Activated T-helper 17 cell treated with anti-CD3 and anti-CD28 coated beads, Interleukin-2, amount 50 U/mL, for 72 hours (primary cell): ENCODE measurements at regions not wholly inside any gene's neighbourhood (a gene's known extent, or its start where the extent isn't known, plus 50 kb on each side); places are given as distances from the start of the nearest gene placed in this dataset.
"Not testable (repeated sequence)": the region's sequence is repeated elsewhere in the genome, so short reads cannot be mapped to it uniquely, and the experiment has no call there.

Source experiments
- ATAC-seq: fragments of 150-1000 bp; cut with Tn5 transposase; replicated peaks from 2 replicates; pipeline ENCODE4 v1.10.0; 2021; ENCODE audit warnings: mild to moderate bottlenecking, moderate library complexity
- H3K27ac Mint-ChIP-seq: one replicate; pipeline ENCODE4 v1.8.0; 2022; ENCODE audit warnings: mixed read lengths
- H3K27me3 Mint-ChIP-seq: one replicate; pipeline ENCODE4 v1.8.0; 2022; ENCODE audit warnings: mixed read lengths
- H3K36me3 Mint-ChIP-seq: one replicate; pipeline ENCODE4 v1.8.0; 2022; ENCODE audit warnings: low read depth, mild to moderate bottlenecking, mixed read lengths
- H3K4me1 Mint-ChIP-seq: one replicate; pipeline ENCODE4 v1.8.0; 2022; ENCODE audit warnings: mixed read lengths
- H3K4me3 Mint-ChIP-seq: one replicate; pipeline ENCODE4 v1.8.0; 2022; ENCODE audit warnings: mild to moderate bottlenecking, mixed read lengths
- H3K9me3 Mint-ChIP-seq: one replicate; pipeline ENCODE4 v1.8.0; 2022; ENCODE audit warnings: mixed read lengths

DNA sequence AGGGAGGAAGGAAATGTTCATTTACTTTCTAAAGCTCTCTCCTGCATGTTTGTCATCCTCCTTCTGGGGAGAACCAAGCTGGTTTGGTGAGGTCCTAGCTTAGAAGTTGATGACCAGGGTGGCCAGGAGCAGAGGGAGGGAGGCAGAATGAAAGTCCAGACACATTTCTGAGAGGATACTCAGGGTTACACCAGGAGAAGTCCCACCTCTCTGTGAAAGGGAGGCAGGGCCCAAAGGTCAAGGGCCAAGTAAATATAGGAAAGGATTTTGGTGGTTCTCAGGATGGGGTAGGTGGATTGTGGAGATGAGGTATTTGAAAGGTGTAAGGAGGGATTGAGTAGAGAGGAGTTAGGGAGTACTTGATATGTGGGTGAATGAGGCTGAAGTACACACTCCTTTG is 58.0 kb upstream of the FBXO11 start:
- no peak overlapping the region for H3K4me3 Mint-ChIP-seq
- no peaks in the 10 kb centered on the region for H3K9me3 Mint-ChIP-seq
- no peak overlapping the region for H3K27ac Mint-ChIP-seq
- H3K27me3 Mint-ChIP-seq, result peaks cover 11% of the 10 kb centered on the region
- no peaks in the 10 kb centered on the region for H3K36me3 Mint-ChIP-seq
- no peak for ATAC-seq
- H3K4me1 Mint-ChIP-seq, result no peaks in the 10 kb centered on the region

DNA sequence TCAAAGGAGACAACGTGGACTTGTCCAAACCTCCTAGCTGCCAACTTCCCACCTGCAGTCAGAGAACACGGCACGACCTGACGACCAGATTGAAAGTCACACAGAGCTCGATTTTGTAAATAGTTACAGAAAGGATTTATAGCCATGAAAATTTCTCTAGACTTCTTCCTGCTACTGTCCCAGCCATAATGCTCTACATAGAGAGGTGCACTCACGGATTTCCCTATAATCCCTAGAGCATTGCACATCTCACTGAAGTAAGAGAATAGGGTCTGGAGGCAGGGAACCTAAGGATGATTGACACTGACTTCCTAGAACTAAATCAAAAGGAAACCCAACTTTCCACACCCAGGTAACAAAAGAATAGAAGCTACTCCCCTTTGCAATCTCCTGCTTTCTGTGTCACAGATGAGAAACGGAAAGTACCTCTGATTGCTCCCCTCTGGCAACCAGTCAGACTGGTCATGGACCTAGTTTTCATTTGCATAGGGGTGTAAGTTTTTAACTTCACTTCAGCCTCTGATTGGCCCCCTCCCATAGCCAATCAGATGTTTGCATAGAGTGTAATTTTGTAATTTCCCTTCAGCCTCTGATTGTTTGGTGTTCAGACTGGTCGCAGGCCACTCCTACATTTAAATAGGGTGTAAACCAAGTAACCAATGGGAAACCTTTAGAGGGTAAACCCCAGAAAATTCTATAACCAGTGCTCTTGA is 58.6 kb upstream of the FBXO11 start:
- H3K4me3 Mint-ChIP-seq, result no peak overlapping the region
- H3K36me3 Mint-ChIP-seq, result no peaks in the 10 kb centered on the region
- H3K27ac Mint-ChIP-seq, result no peak overlapping the region
- ATAC-seq, result peak; percentile 69
- H3K4me1 Mint-ChIP-seq, result no peaks in the 10 kb centered on the region
- peaks cover 11% of the 10 kb centered on the region for H3K27me3 Mint-ChIP-seq
- H3K9me3 Mint-ChIP-seq, result no peaks in the 10 kb centered on the region

- not testable (repeated sequence) for H3K4me3 Mint-ChIP-seq, H3K36me3 Mint-ChIP-seq, H3K9me3 Mint-ChIP-seq, H3K4me1 Mint-ChIP-seq, H3K27ac Mint-ChIP-seq, ATAC-seq
- H3K27me3 Mint-ChIP-seq, result peaks cover 10% of the 10 kb centered on the region
Measured at GRCh38 chr2:47976728-47977127, 70.4 kb upstream of the FBXO11 start.

DNA sequence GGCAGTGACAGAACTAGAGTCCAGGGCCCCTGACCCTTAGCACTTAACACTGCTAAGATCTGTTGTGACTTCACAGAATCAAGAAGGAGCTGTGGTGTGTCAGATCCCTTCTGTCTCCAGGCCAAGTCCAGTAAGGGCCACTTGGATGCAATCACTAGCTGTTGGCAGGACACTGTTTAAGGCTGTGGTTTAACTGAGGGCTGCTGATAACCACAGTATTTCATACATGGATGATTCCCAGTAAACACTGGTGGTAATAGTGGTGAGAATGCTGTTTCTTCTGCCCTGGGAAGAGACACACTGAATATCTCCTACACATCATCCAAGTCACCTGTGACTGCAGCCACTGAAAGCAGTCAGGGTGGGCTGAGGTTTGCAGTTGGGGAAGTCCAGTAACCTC is 77.7 kb upstream of the FBXO11 start:
- Mint-ChIP-seq H3K4me1 (no peaks in the 10 kb centered on the region), H3K27ac (no peak overlapping the region), H3K36me3 (no peaks in the 10 kb centered on the region), H3K9me3 (no peaks in the 10 kb centered on the region), H3K27me3 (no peaks in the 10 kb centered on the region), H3K4me3 (no peak overlapping the region)
- ATAC-seq, result no peak

DNA sequence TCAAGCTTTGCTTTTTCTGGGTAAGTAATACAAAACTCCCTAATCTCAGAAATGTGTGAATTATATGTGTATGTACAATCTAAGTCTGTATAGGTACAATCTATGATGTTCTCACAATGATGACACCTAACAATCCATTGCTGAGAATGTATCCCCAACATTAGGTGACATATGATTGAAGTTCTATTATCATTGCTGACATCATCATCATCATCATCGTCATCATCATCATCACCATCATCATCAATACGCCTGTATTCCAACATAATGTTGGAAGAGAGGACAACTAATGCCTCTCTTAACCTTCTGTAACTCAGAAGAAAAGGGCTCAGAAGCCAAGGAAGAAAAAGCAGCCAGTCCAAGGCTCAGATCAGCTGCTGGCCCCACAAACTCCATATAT is 84.2 kb upstream of the FBXO11 start:
- Mint-ChIP-seq H3K27ac (no peak overlapping the region), H3K4me3 (no peak overlapping the region), H3K4me1 (no peaks in the 10 kb centered on the region), H3K36me3 (no peaks in the 10 kb centered on the region), H3K9me3 (no peaks in the 10 kb centered on the region), H3K27me3 (no peaks in the 10 kb centered on the region)
- ATAC-seq, result no peak

DNA sequence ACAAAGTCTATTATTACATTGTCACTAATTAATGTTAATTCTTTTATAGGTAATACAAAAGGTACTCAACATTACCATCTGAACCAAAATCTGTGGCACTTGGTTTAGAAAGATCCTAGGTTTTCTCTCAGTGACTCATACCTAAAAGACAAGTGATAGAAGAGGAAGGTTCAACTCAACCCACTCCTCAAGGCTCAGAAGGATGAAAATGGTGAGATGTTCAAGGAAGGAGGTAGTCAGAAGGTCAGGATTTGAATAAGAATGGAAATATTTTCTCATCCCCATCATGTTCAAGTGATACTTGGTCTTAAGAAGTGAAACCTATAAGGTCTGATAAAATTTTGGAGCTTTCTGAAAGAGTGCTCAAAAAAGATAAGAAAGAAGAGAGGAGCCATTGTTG is 86.4 kb upstream of the FBXO11 start:
- Mint-ChIP-seq H3K27me3 (peaks cover 3% of the 10 kb centered on the region), H3K4me1 (no peaks in the 10 kb centered on the region), H3K27ac (no peak overlapping the region), H3K36me3 (no peaks in the 10 kb centered on the region), H3K9me3 (no peaks in the 10 kb centered on the region), H3K4me3 (no peak overlapping the region)
- peak; percentile 55 for ATAC-seq

- Mint-ChIP-seq H3K27me3 (peaks cover 3% of the 10 kb centered on the region), H3K4me3 (no peak overlapping the region), H3K9me3 (no peaks in the 10 kb centered on the region), H3K4me1 (no peaks in the 10 kb centered on the region), H3K36me3 (no peaks in the 10 kb centered on the region), H3K27ac (no peak overlapping the region)
- ATAC-seq, result no peak
Measured at GRCh38 chr2:47996808-47997207, 90.5 kb upstream of the FBXO11 start.

- Mint-ChIP-seq H3K27ac (no peak overlapping the region), H3K9me3 (no peaks in the 10 kb centered on the region), H3K4me1 (no peaks in the 10 kb centered on the region), H3K4me3 (no peak overlapping the region), H3K36me3 (no peaks in the 10 kb centered on the region), H3K27me3 (peaks cover 3% of the 10 kb centered on the region)
- no peak for ATAC-seq
Measured at GRCh38 chr2:47999512-47999911, 93.2 kb upstream of the FBXO11 start.

- no peaks in the 10 kb centered on the region for H3K4me1 Mint-ChIP-seq
- H3K36me3 Mint-ChIP-seq, result no peaks in the 10 kb centered on the region
- H3K4me3 Mint-ChIP-seq, result no peak overlapping the region
- H3K9me3 Mint-ChIP-seq, result no peaks in the 10 kb centered on the region
- no peak for ATAC-seq
- H3K27me3 Mint-ChIP-seq, result peaks cover 3% of the 10 kb centered on the region
- H3K27ac Mint-ChIP-seq, result no peak overlapping the region
Measured at GRCh38 chr2:48001498-48001897, 95.2 kb upstream of the FBXO11 start.

- Mint-ChIP-seq H3K27me3 (no peaks in the 10 kb centered on the region), H3K4me1 (no peaks in the 10 kb centered on the region), H3K9me3 (no peaks in the 10 kb centered on the region), H3K27ac (no peak overlapping the region), H3K36me3 (no peaks in the 10 kb centered on the region), H3K4me3 (no peak overlapping the region)
- ATAC-seq, result no peak
Measured at GRCh38 chr2:48006094-48006493, 99.8 kb upstream of the FBXO11 start.

DNA sequence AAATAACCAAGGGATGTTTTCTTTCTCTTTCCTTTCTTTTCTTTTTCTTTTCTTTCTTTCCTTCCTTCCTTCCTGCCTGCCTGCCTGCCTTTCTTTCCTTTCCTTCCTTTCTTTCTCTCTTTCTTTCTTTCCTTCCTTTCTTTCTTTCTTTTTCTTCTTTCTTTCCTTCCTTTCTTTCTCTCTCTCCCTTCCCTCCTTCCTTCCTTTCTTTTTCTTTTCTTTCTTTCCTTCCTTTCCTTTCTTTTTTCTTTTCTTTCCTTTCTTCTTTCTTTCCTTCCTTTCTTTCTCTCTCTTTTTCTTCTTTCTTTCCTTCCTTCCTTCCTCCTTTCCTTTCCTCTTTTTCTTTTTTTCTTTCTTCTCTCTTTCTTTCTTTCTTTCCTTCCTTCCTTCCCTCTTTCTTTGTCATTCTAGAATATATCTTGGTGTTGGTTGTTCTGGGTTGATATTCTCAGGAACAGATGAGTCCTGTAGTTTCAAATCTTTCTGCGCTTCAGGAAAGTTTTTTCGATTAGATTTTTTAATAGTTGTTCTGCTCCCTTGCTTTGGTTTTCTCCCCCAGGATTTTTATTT is 101.5 kb upstream of the FBXO11 start:
- ATAC-seq, result no peak

GRCh38 chr2:48009256-48009655 is 103.0 kb upstream of the FBXO11 start:
- Mint-ChIP-seq H3K27me3 (no peaks in the 10 kb centered on the region), H3K9me3 (no peaks in the 10 kb centered on the region), H3K4me1 (no peaks in the 10 kb centered on the region), H3K27ac (no peak overlapping the region), H3K4me3 (no peak overlapping the region), H3K36me3 (no peaks in the 10 kb centered on the region)
- ATAC-seq, result no peak

More for the DNA sequence above, 101.5 kb upstream of the FBXO11 start:
- Mint-ChIP-seq H3K4me1 (no peaks in the 10 kb centered on the region), H3K27ac (no peak overlapping the region), H3K4me3 (no peak overlapping the region), H3K27me3 (no peaks in the 10 kb centered on the region), H3K9me3 (no peaks in the 10 kb centered on the region), H3K36me3 (no peaks in the 10 kb centered on the region)

DNA sequence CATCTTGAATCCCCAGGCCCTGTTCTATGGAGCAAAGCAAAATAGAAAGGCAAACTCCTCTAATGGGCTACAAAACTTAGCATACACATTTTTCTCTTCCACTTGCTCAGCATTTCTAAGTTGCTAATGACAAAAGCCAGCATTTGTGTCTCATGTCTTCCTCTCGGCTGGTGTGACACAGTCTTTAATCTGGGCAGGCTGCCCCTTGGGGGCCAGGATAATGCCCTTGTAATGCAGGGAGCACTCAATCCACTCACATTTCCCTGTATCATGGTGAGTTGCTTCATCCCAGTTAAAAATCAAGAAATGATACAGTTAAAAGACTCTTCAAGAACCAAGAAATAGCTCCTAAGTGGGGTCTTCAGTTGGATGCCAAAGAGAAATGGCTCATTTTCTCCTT is 109.1 kb upstream of the FBXO11 start:
- Mint-ChIP-seq H3K36me3 (no peaks in the 10 kb centered on the region), H3K27ac (no peak overlapping the region)

DNA sequence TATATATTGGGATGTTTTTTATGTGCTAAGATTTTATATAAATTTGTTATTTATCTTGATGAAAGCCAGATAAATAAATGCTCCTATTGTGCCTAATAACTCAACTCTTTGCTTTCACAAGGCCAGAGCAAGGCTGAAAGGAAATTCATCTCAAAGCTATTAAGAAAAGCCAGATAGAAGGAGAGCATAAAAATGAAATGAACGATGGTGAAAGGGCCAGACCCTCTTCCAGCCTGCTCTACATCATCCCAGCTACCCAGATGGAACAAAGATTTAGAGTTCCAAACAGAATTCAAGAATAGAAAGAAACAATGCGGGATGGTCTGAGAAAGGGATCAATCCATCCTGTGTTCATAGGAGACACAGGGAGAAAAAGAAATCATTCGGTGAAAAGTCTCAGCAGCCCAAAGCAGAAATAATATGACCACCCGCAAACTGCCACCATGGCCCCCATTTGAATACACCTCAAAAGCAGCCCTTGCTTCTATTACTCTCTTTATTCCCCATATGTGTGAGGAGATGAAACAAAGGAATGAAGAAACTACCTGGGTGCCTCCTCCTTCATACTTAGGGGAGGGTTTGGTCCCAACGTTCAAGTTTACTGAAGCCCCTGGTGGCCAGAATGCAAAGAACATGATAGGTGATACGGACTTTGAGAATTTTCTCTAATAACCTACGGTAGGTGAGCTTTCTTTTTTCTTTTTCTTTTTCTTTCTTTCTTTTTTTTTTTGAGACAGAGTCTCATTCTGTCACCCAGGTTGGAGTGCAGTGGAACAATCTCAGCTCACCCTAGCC is 110.1 kb upstream of the FBXO11 start:
- no peak for ATAC-seq
- H3K36me3 Mint-ChIP-seq, result no peaks in the 10 kb centered on the region
- H3K27me3 Mint-ChIP-seq, result peaks cover 13% of the 10 kb centered on the region
- H3K4me1 Mint-ChIP-seq, result no peaks in the 10 kb centered on the region
- H3K27ac Mint-ChIP-seq, result no peak overlapping the region
- H3K9me3 Mint-ChIP-seq, result peaks cover 3% of the 10 kb centered on the region
- no peak overlapping the region for H3K4me3 Mint-ChIP-seq

More for the DNA sequence above, 109.1 kb upstream of the FBXO11 start:
- Mint-ChIP-seq H3K4me1 (no peaks in the 10 kb centered on the region), H3K9me3 (peaks cover 3% of the 10 kb centered on the region), H3K4me3 (no peak overlapping the region), H3K27me3 (peaks cover 10% of the 10 kb centered on the region)
- ATAC-seq, result no peak

- H3K4me1 Mint-ChIP-seq, result no peaks in the 10 kb centered on the region
- H3K9me3 Mint-ChIP-seq, result peaks cover 3% of the 10 kb centered on the region
- no peaks in the 10 kb centered on the region for H3K36me3 Mint-ChIP-seq
Measured at GRCh38 chr2:48017136-48017535, 110.8 kb upstream of the FBXO11 start.

More at GRCh38 chr2:48017136-48017535, 110.8 kb upstream of the FBXO11 start:
- ATAC-seq, result no peak
- no peak overlapping the region for H3K4me3 Mint-ChIP-seq
- no peak overlapping the region for H3K27ac Mint-ChIP-seq
- peaks cover 18% of the 10 kb centered on the region for H3K27me3 Mint-ChIP-seq
